Brain pericyte (primary cell): ENCODE measurements at regions not wholly inside any gene's neighbourhood (a gene's known extent, or its start where the extent isn't known, plus 50 kb on each side); places are given as distances from the start of the nearest gene placed in this dataset.

Experiments
- DNase-seq: peaks from one replicate; pipeline ENCODE4 v3.0.0-alpha.2; 2012; ENCODE audit warnings: low read depth, low spot score

- no peak for DNase-seq
Measured at GRCh38 chr7:83861-84632, 108.3 kb upstream of the FAM20C start.

GRCh38 chr7:84633-85020 lies 107.7 kb upstream of the FAM20C start:
- no peak for DNase-seq

- DNase-seq = no peak
Measured at GRCh38 chr7:85074-85882, 107.1 kb upstream of the FAM20C start.

GRCh38 chr7:85883-86515 lies 106.4 kb upstream of the FAM20C start:
- no peak for DNase-seq

GRCh38 chr7:86629-87028 lies 105.7 kb upstream of the FAM20C start:
- DNase-seq = no peak

GRCh38 chr7:87047-87446 lies 105.3 kb upstream of the FAM20C start:
- DNase-seq = no peak

- no peak for DNase-seq
Measured at GRCh38 chr7:87671-88070, 104.7 kb upstream of the FAM20C start.

GRCh38 chr7:88095-88926 lies 104.1 kb upstream of the FAM20C start:
- no peak for DNase-seq

GRCh38 chr7:88927-89231 lies 103.5 kb upstream of the FAM20C start:
- DNase-seq = no peak

- DNase-seq = peak; percentile 81
Measured at GRCh38 chr7:89232-90019, 102.9 kb upstream of the FAM20C start.

GRCh38 chr7:90111-91063 lies 102.0 kb upstream of the FAM20C start:
- DNase-seq = no peak

- no peak for DNase-seq
Measured at GRCh38 chr7:91396-92175, 100.8 kb upstream of the FAM20C start.

GRCh38 chr7:92231-92674 lies 100.1 kb upstream of the FAM20C start:
- DNase-seq = no peak

- no peak for DNase-seq
Measured at GRCh38 chr7:92888-93672, 99.3 kb upstream of the FAM20C start.

- DNase-seq = no peak
Measured at GRCh38 chr7:94251-94801, 98.0 kb upstream of the FAM20C start.

- DNase-seq = no peak
Measured at GRCh38 chr7:95180-95862, 97.0 kb upstream of the FAM20C start.

- DNase-seq = no peak
Measured at GRCh38 chr7:95863-96260, 96.5 kb upstream of the FAM20C start.
